GM21786 (cell line): ENCODE measurements at regions not wholly inside any gene's neighbourhood (a gene's known extent, or its start where the extent isn't known, plus 50 kb on each side); places are given as distances from the start of the nearest gene placed in this dataset.

Experiments used
- ATAC-seq: cut with Tn5 transposase; IDR thresholded peaks from one replicate; pipeline ENCODE4 v1.9.1; 2021; ENCODE audit not compliant: unreplicated experiment

GRCh38 chr4:57501720-57502119 lies 391.5 kb upstream of the IGFBP7 start:
- ATAC-seq: no peak

GRCh38 chr4:57499786-57500185 lies 389.6 kb upstream of the IGFBP7 start:
- ATAC-seq: no peak

DNA sequence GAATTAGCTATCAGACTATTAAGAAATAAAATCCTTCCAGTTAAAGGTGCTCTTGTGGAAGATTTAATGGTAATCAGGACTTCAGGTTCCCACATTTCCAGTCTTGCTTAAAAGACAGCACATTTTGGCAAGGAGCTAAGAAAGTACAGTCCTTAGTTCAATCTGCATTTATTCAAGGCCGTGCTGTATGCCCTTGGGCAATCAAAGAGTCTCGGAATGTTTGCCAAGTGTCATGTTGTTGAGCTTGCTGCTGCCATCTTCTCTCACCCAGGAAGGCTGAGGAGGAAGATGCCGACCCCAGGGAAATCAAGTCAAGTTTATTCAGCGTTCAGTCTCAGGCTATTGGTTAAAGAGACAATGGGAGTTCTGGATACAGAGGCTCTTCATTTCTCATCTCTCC lies 388.1 kb upstream of the IGFBP7 start:
- ATAC-seq: no peak

DNA sequence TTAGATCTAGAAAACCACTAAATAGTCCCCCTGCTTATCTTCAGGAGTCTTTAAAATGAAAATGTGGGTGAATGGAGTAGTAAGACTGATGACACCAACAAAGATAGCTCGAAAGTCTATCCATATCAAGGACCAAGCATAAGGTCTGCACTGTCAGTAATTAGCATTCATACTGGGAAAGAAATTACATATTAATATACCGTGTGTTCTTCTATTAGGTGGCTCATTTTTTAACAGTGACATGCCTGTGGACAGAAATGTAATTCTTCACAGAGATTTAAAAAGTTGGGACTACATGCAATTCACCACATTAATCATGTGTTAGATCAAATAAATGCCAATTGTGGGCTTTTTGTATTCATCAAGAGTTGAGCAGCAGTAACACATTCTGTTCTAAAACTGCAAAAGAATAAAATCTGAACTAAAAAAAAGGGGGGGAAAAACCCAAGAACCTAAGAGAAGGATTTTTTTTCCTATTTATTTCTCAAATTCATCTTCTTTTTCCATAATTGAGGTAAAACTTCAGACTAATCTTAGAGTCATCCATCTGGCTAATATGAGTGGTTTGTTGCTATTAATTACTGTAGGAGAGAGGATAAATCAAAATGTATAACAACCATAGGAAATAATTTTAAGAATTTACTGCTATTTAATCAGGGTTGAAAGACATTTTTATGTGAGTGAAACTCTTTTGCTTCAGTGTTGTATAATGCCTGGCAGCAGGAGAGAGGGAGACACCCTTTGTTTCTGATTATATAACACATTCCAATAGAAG lies 386.7 kb upstream of the IGFBP7 start:
- ATAC-seq: no peak

GRCh38 chr4:57494821-57495220 lies 384.6 kb upstream of the IGFBP7 start:
- ATAC-seq: no peak

DNA sequence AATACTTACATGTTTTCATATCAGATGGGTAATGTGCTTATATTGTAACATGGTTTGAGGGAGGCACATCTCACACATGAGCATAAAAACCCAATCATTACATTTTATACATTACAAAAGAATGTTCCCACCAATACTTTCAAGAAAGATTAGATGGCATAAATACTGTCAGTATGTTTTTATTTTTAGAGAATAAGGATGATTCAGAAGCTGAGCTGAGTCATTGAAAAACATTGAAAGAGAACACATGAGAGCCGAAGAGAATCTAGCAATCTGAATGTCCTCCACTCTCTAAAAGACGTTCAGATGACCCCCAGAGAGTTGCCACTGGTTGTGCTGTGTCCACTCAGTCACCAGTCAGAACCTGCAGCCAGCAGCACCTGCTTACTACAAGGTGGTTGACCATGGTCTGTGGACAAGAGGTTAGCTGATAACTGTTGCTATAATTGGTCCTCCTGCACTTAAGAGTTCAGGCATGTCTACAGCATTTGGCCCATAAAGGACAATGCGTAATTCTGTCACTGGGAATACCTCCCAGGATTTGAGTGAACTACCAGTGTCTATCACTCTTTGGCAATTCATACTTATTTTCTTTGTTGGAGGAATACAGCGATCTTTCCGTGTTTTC lies 382.2 kb upstream of the IGFBP7 start:
- no peak for ATAC-seq

GRCh38 chr4:57491388-57491787 lies 381.2 kb upstream of the IGFBP7 start:
- no peak for ATAC-seq

DNA sequence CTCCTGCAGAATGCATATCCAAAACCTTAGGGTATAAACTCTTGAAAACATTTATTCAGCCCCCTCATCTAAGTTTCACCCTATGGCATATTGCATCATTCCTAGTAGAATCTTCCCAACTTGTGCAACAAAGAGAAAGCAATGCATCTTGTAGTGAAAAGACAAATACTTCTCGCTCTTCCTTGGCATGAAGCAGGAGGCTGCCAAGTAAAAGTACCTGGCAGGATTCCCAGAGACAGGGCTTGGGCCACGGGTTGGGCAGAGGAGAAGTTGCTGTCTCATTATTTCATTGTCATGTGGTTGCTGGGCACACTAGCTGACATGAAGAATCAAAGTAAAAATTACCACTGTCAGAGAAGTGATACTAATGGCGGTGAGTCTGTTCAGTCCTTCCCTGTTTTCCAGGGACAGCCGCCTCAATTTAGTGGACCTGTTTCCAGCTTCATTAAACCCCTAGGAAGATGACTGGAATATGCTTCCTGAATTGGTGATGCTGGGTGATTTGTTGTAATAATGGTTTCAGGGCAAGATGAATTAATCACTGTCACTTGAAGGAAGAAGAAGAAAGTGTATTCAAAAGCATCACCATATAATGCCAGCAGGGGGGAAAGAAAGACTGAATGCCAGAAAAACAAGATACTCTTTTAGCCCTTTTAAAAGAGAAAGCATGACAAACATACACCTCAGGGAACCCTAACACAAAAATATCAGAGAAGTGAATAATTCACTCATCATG lies 380.5 kb upstream of the IGFBP7 start:
- ATAC-seq: no peak

DNA sequence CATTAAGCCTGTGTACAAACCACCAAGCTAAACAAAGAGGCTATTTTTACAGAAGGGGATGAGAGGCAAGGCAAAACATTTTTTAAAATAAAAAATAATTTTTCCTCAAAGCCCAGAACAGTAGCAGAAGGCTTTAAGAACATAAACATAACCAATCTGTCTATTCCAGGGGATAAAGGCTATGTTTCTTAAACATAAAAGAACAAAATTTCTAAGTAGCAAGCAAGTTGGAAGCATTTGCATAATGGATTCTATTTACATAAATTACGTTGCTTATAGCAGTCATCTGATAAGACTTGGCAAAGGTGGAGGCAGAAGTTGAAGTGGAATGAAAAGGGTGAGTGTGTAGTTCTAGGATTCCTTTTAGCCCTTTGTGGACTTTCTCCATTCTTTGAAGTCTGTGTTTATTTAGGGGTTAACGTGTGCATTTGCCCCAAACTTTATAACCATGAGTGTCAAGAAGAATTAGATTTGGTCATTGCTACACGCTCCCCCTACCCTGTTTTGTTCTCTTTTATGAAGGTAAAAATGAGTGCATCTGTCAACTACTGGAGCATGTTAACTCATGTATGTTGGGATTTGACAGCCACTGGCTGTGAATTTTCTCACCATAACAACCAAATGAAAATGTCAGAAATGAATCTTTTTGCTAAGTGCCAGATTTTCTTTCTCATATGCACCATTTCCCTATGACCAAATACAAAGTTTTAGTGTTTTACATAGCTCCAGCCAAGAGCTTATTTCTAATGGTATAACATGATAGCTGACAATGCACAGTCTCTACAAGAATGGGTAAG lies 378.4 kb upstream of the IGFBP7 start:
- no peak for ATAC-seq

DNA sequence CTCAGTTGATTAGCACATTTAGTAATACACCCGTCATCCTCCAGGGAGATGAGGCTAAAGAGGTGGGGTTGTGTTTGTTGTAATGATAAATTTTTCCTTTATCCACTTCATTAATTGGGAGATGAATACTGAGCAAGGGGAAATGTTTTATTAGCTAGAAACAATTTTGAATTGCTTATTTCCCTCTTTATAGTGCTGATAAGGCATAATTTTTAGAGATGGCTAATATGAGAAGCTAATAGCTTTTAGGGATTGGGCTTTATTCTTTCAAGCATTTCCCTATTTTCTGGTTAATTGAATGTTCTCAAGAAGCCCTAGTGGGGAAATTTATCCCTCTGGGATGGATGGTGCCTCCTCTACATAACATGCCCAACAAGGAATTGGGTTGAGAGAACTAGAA lies 365.2 kb upstream of the IGFBP7 start:
- ATAC-seq: no peak

DNA sequence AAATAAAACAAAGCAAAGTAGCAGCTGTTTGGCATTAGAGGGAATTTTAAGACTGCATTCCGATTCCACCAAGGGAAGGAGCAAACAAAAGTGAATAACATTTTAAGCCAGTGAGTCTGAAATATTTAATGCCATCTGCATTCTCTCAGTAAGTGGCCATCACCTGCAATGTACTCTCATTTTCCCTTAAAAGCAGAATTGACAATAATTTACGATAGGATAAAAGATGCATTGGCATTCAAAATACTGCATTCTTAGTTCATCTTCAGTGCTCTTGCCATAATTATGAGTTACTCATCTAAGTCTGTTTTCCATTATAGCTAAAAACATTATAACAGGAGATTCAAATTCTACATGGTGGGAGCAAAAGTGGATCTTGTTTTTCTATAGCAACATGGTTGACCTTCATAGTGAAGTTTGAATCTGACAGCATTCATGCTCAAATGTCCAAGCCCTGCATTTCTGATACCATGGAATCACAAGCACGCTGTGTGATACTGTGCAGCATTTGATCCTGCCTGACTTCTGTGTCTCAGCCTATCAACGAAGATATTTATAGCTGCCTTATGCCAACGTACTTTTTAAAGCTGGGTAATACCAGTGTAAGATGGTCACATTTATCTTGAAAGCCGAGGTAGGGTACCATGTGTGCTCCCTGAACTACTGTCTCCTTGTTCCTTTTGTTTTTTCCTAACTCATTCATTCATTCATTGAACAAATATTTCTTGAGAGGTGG lies 355.3 kb upstream of the IGFBP7 start:
- ATAC-seq: no peak

DNA sequence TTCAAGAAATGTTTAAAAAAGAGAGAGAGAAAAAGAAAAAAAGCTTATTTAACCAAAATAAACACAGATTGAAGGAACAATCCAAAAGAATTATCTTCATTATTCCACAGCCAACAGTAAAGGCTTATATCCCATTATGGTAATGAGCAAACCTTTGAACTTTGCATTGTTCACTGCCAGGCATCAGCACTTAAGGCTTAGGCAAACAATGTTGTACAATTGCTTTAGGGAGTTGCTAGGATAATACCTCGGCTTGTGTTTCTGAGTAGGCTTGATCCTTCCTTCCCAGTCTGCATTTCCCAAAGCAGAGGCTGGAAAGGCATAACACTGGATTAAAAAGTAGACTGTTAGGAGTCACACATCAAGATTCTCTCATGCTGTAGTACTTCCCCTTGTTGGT lies 352.7 kb upstream of the IGFBP7 start:
- ATAC-seq: no peak

- ATAC-seq: no peak
Observed at GRCh38 chr4:57460967-57461366, 350.8 kb upstream of the IGFBP7 start.

DNA sequence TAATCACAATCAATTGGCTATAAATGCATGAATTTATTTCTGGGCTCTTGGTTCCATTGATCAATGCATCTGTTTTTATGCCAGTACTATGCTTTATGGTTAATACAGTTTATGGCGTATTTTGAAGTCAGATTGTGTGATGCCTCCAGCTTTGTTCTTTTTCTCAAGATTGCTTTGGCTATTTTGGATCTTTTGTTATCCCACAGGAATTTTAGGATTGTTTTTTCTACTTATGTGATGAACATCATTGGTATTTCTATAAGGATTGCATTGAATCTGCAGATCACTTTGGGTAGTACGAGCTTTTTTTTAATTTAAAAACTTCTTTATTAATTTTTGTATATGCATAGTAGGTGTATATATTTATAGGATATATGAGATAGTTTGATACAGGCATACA lies 338.7 kb upstream of the IGFBP7 start:
- no peak for ATAC-seq

DNA sequence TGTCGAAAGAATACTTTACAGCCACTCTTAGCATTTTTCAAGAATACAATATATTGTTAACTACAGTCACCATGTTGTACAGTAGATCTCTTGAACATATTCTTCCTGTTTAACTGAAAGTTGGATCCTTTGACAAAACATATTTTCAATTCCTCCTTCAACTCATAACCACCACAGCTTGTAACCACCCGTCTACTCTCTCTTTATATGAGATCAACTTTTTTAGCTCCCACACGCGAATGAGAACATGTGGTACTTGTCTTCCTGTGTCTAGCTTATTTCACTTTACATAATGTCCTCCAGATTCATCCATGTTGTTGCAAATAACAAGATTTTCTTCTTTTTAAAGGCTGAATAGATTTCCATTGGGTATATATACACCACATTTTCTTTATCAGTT lies 338.3 kb upstream of the IGFBP7 start:
- ATAC-seq: no peak

DNA sequence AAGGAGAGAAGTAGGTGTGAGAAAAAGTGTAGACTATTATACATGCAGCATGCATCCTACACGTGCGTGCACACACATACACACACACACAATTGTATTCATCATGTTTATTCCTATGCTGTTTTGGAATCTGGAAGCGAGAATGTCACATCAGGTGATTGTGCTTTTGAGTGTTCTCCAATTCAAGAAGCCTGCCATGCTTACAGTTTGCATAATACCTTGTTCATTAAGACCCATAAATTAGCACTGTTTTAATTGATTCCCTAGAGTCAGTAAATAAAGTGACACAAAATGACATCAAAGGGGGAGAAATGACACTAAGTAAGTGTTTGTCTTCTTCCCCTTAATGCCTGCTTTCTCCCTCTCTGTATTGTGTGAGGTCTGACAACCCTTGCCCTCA lies 336.1 kb upstream of the IGFBP7 start:
- no peak for ATAC-seq

DNA sequence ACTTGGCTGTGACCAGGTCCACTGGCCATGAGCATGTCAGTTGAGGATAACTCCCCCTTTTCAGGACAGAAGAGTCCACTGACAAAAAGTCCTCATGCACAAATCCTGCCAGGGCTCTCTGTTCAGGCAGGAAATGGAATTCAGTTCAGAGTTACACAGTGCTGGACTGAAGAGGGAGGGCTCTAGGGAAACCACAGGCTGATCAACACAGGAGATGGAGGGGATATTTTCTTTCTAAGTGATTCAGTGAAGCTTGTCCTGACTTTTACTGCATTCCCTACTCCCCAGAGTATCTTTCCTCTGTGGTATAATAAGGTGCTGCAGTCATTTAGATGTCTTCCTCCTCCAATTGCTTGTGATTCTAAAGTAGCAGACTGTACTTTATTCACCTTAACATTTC lies 335.5 kb upstream of the IGFBP7 start:
- no peak for ATAC-seq

DNA sequence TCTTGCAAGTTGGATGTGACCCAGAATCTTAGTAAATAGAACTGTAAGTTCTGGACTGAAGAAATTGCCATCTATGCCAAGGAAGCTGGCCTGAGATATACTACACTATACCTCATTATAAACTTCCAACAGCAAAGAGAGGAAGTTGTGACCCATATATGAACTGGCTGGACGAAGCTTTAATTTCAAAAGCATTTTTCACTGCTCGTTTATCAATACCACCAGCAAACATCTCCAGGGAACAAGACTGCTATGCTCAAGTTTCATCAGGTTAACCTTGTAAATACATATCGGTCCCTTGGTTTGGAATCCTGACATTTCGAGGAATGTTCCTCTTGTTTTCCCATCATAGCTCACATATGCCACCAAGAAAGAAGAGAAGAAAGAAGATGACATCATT lies 334.5 kb upstream of the IGFBP7 start:
- ATAC-seq: no peak

- no peak for ATAC-seq
Observed at GRCh38 chr4:57443787-57444186, 333.6 kb upstream of the IGFBP7 start.

DNA sequence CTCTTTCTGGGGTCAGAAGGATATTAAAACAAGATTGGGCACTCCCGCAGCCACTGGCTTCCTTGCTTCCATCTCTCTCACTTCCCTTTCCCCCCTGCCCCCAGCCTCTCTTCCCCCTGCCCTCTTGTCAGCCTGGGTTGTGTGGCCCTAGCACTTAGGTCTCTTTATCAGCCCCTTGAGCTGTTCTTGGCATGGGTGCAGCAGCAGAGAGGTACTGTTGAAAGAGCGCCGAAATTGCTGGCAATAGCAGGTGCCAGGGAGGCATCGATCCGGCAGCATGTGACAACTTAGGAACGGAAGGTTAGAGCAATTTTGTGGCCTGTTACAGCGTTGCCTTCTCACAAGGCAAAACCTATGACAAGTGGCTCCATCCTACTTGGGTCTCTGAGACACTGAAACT lies 333.1 kb upstream of the IGFBP7 start:
- no peak for ATAC-seq

DNA sequence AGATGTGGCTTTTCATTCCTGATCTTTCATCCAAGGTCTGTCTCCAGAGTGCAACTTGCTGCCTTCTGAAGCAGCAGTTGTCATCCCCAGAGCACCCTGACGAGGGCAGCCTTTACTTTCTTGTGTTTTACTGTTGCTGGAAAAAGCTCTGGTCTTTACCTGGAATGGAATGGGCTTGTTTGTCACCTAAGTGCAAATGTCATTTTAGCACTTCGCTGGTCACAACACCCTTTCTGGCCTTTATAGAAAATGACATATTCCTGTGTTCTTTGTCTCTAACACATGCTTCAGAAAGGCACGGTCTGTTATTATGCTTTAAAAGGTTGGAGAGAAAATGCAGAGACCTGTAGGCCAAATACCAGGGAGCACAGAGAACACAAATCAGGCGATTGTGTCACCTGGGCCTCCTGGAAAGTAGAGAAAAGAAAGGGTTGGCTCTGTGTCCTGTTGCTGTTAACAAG lies 332.7 kb upstream of the IGFBP7 start:
- no peak for ATAC-seq
